COLO829 (cell line): ENCODE measurements at regions not wholly inside any gene's neighbourhood (a gene's known extent, or its start where the extent isn't known, plus 50 kb on each side); places are given as distances from the start of the nearest gene placed in this dataset.
"Not testable (repeated sequence)": the region's sequence is repeated elsewhere in the genome, so short reads cannot be mapped to it uniquely, and the experiment has no call there.

Experiments
- DNase-seq: peaks from one replicate; pipeline ENCODE4 v3.0.0; 2012; ENCODE audit warnings: low spot score

DNA sequence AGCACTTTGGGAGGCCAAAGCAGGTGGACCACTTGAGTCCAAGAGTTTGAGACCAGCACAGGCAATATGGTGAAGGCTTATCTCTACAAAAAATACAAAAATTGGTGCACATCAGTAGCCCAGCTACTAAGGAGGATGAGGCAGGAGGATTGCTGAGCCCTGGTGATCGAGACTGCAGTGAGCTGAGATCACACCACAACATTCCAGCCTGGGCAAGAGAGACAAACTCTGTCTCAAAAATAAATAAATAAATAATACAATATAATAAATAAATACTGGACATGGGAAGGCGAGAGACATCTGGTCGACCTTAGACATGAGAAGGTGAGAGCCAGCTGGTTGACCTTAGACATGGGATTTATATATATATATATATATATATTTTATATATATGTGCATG, 119.8 kb upstream of the SLC38A4 start:
- DNase-seq, result no peak

DNA sequence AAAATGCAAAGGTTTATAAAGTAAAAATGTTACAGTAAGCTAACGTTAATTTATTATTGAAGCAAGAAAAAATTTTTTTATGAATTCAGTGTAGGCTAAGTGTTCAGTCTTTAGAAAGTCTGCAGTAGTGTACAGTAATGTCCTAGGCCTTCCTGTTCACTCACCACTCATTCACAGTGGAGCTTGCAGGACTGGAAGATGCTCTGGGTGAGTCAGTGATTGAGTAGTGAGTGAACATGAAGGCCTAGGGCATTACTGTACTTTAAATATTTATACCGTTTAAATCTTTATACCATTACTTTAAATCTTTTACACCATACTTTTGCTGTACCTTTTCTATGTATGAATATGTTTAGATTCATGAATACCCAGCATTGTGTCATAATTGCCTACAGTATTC, 120.3 kb upstream of the SLC38A4 start:
- no peak for DNase-seq

GRCh38 chr12:46948936-46949545, 123.2 kb upstream of the SLC38A4 start:
- DNase-seq, result no peak

DNA sequence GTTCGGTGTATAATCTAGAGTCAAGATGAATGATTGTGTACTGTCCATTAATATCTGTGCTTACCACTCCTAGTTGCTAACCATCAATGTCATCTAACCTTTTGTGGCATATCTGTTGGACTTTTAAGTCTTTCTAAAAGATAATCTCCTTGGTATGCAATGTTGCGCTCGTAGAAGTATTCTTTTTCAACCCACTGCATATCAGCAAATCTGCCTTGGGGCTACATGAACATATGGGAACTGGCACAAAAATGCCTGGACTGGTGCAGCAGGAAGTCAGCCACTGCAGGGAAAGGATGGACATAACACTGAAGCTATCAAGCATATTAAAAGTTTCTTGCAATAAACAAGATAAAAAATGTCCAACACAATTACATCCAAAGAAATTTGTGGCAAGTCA, 124.3 kb upstream of the SLC38A4 start:
- no peak for DNase-seq

- no peak for DNase-seq
Observed at GRCh38 chr12:46952880-46953483, 126.4 kb upstream of the PCED1B start.

DNA sequence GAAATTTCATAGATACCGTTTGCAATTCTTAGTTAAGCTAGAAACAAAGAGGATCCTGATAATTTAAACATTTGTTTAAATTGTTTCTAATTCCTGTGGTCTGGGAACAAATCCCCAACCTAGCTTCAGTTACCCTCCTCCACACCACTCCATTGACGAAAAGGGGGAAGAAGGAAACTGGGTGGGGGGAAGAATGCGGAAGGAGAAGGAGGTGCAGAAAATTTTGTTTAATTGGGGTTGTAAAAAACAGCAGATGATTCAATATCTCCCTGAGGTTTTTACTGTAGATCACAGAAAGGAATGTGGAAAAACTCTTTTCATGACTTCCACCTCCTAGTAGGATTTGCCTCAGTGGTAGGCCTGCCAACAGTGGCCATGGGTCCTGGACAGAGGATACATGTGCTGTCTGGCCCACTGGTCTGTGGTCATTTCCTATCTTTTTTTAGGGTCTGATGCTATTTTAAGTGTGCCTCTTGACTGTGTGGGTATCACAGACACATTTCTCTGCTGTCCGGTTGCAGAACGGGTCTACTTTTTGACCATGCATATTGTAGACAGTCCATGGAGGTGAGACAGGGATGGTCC, 122.9 kb upstream of the PCED1B start:
- DNase-seq, result no peak

GRCh38 chr12:46958053-46958452, 121.4 kb upstream of the PCED1B start:
- no peak for DNase-seq

DNA sequence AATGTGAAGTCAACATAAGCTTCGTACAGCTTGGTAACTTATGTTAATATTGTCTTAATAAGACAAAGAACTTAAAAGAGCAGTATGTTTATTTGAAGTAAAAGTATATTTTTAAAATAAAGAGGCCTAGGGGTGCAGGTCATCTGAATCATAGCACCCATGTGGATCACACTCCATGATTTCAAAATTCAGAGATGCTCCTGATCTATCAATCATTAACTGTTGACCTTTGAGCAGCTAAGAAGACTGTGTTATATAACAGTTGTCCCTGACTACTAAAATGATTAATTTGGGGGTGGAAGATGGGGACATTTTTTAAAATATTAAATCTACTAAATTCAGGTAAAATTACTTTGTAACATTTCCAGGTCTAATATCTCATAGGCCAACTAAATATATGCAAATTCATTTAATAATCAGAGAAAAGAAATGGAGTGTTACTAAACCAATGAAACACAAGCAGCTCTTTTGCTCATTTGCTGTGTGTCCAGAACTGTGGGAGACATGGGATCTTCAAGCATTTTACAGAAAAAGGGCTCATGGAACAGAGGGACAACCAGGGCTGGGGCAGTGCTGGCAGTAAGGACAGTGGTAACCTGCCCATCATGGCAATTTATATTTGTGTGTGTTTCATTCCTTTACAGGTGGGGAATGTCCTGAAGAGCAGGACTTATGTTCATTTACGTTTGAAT, 120.7 kb upstream of the PCED1B start:
- no peak for DNase-seq

DNA sequence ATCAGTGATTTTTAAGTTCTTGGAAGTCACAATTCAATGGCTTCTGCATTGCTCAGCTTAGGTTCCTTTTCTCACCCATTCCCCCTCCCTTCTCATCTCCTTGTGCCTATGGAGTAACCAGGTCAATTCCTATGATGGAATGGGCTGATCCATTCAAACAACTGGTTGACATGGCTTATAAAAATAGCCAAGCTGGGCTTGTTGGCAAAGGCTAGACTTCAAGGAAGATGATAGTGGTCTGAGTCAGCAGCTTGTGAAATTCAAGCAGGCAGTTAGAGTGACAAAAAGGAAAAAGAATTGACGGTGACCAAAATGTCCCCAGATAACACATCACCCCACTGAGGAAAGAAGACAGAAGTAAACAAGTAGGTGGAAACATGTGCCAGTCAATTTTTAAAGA, 119.9 kb upstream of the PCED1B start:
- DNase-seq, result no peak

DNA sequence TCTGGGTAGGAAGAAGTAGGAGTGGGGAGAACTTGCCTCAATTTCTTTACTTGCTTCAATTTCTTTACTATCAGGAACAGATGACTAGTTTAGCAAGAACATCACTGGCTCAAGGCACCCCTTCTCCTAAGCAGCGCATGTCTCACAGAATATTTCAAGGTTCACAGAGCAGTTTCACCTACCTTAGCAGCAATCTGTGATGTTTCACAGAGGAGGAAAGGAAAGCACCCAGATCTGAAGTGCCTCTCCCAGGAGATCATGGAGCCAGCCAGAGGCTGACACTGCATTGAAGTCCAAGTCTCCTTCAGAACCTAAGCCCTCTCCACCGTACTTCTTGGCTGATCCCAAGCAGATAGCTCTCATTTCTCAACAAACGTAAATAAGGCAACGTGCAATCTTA, 118.7 kb upstream of the PCED1B start:
- DNase-seq, result no peak

DNA sequence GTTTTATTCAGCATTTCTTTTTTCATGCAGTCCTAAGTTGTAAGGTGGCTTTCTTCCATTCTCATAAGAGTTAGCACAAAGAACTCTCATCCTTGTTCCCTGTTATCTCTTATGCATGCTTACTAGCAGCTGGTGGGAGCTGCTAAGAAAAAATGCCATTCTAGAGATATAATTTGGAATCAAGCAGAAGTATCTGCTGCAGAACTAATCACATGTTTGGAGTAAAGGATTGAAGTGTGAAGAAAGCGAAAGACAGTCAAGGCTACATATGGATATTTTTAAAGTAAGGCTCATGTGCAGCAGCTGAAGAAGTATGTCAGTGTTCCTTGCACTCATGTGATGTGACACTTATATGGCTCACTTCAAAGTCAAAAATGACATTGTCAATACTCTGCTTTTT, 116.2 kb upstream of the PCED1B start:
- DNase-seq, result no peak

GRCh38 chr12:46963977-46964971, 115.1 kb upstream of the PCED1B start:
- peak; percentile 34 for DNase-seq

GRCh38 chr12:46965137-46965536, 114.3 kb upstream of the PCED1B start:
- DNase-seq, result no peak

GRCh38 chr12:46965880-46966279, 113.5 kb upstream of the PCED1B start:
- DNase-seq, result no peak

DNA sequence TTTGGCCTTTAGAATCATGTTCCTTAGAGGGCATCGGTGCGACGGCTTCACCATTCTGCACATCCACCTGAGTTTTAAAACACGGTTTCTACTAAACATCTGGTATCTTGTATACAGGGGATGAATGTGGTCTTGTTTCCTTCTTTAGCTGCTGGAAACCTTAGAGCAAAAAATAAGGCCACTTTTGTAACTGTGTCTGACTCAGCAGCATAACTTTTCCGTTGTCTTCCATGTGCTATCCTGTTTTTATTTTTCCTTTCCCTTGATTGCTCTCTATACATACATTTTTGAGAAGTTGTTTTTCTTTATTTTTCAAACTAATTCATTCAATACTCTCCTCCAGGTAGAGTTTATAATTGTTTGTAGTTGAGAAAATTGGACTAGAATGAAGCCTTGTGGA, 108.8 kb upstream of the PCED1B start:
- DNase-seq, result peak; percentile 35

DNA sequence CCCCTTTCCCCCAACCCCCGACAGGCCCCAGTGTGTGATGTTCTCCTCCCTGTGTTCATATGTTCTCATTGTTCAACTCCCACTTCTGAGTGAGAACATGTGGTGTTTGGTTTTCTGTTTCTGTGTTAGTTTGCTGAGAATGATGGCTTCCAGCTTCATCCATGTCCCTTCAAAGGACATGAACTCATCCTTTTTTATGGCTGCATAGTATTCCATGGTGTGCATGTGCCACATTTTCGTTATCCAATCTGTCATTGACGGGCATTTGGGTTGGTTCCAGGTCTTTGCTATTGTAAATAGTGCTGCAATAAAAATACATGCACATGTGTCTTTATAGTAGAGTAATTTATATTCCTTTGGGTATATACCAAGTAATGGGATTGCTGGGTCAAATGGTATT, 105.5 kb upstream of the PCED1B start:
- not testable (repeated sequence) for DNase-seq

- DNase-seq, result no peak
Observed at GRCh38 chr12:46977871-46978375, 101.5 kb upstream of the PCED1B start.

DNA sequence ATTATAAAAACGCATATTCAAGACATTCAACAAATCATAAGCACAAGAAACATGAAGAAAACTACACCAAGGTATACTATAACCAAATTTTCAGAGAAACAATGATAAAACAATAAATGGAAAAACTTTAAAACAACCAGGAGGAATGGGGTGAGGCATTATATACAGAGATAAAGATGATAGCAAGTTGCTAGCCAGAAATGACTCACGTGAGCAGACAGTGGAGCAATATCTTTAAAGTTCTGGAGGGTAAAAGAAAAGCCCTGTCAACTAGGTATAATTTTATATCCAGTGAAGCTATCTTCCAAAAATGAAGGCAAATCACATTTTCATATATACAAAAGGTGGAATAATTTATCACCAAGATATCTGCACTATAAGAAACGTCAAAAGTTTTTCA, 97.8 kb upstream of the PCED1B start:
- no peak for DNase-seq

DNA sequence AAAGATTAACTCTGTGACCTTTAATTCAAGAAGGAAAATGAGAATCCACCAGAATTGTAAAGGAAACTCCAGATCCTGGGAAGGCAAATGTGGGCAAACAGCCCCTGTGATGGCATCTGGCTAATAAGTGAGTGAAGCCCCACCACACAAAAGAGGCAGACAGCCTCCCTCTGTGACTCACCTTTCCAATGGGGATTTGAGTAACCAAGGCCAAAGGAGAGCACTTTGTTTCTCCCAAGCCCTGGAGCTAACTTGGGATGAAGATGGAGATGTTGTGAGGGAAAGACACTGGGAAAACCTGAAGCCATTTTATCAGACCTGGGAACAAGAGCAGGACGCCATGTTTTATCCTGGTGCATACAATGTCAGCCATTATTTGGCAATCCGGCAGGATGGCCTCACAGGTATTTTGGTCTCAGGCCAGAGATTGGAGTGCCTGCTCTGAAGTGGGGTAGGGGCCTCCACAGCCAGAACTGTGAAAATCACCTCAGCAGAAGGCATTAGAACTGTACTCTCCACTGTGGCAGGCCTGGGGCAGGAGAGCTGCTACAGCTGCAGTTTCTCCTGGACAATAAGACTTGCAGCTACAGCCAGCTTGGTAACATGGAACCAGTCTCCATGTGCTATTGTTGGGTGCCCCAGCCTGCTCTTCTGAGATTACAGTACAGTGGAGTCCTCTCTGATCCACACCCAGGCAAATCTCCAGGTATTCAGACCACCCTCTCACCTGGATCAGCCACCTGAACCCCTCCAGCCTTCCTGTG, 96.6 kb upstream of the PCED1B start:
- no peak for DNase-seq

- no peak for DNase-seq
Observed at GRCh38 chr12:46983393-46983793, 96.0 kb upstream of the PCED1B start.
